Stimulated activated CD4-positive, alpha-beta T cell treated with anti-CD3 and anti-CD28 coated beads, Interleukin-4, amount 100 ng/mL, for 1 hour (primary cell): ENCODE measurements at regions not wholly inside any gene's neighbourhood (a gene's known extent, or its start where the extent isn't known, plus 50 kb on each side); places are given as distances from the start of the nearest gene placed in this dataset.

Experiments
- DNase-seq: peaks from one replicate; pipeline ENCODE4 v3.0.0-alpha.2; 2020

GRCh38 chr5:163963881-163964280 is 458.5 kb downstream of the MAT2B start:
- DNase-seq = no peak

- no peak for DNase-seq
Observed at GRCh38 chr5:163964671-163965070, 459.3 kb downstream of the MAT2B start.

- no peak for DNase-seq
Observed at GRCh38 chr5:163967268-163967667, 461.8 kb downstream of the MAT2B start.

DNA sequence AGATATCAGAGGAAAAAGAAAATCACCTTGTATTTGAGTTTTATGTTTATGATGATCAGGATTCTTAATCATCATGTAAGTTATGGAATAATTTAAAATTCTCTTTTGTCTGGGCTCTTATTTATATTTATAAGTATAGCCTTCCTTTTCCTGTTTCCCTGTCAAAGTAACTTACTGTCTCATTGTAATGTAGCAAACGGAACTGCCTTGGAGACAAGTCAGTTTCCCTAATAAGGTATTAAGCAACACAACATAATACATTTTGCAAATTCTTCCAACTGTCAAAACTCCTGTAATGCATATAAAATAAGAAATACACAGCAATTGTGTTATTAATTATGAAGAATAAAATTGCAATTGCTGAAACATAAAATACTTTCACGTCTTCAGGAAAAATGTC is 463.2 kb downstream of the MAT2B start:
- no peak for DNase-seq

DNA sequence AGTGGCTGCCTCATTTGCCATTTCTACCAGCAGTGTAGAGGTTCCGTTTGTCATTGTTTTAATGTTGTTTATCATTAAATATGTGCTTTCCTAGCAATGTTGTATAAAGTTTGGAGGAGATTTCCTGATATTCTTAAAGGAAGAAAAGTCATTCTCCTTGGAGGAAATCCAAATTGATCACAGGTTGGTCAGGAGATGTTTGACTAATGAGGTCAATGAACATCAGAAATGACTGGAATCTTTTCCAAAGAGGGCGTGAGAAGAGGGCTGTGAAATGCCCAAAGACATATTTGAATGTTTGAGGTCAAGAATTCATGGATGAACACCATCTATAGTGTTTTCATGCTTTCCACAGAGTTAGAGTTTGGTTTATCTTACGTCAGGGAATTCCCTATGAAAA is 471.3 kb downstream of the MAT2B start:
- no peak for DNase-seq

DNA sequence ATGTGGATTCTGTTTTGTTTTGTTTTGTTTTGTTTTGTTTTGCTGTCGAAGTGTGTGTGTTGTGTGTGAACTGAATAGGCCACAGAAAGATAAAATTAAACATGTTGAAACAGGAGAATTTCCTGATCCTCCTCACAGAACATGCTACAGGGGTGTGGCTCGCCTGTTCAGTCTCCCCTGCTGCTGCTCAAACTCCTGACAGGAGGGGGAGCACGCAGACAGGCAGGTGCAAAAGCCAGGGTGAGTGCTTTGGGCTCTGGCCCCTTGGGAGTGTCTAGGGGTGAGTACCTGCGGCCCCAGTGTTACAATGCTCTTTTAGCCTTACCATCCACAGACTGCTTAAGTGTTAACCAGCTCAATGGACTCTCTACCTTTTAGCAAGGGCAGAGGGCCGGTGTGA is 473.5 kb downstream of the MAT2B start:
- no peak for DNase-seq

- DNase-seq = no peak
Observed at GRCh38 chr5:163988566-163988965, 483.1 kb downstream of the MAT2B start.

- no peak for DNase-seq
Observed at GRCh38 chr5:163993126-163993525, 487.7 kb downstream of the MAT2B start.

DNA sequence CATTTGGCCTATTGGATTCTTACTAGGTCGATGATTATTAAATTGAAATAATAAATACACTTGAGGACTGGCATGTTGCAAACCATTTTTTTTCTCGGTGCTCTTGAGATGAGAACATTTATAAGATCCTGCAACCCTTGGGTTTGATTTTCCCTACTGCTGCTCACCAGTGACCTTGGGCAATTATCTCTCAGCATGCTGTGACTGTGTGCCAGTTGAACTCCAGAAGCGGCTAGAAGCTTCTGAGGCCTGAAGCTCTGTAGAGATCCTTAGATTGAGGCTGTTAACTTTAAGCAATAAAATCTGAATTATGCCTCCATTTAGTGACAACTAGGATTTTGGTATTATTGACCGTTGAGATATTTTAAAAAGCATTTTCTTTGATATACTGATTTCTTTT is 489.8 kb downstream of the MAT2B start:
- DNase-seq = no peak

- no peak for DNase-seq
Observed at GRCh38 chr5:163997965-163998364, 492.5 kb downstream of the MAT2B start.

- no peak for DNase-seq
Observed at GRCh38 chr5:164000241-164000640, 494.8 kb downstream of the MAT2B start.

GRCh38 chr5:164000819-164001218 is 495.4 kb downstream of the MAT2B start:
- no peak for DNase-seq

DNA sequence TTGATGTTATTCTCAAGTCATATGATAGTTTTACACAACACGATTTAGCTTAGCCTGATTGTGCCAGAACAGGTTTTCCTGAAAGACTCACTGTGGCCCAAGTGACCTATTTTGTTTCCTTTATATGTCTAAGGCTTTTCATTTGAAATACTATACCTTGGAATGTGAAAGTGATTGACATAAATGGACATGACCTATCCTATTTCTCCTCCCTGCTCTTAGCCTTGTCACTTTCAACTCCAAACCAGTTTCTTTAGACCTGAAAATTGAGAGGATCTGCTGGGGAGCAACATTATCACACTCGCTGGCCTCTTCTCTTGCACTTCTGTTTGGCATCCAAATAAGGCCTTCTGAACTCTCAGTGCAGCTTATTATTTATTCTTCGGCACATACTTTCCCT is 496.8 kb downstream of the MAT2B start:
- no peak for DNase-seq

DNA sequence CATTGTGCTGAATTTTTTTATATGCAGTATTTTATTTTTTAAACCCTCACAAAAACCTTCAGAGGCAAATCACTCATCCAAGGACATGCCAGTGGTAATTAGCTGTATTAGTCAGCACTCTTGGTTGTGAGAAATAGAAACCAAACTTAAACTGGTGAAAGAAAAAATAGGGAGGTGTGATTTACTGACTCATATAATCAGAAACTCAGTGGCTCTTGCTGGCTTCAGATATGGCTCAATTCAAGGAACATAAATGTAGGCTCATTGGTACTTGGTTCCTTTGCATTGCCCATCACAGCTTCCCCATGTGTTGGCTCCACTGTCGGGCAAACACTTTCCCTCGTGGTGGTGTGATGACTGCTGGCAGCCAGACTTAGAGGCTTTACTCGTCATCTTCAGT is 497.2 kb downstream of the MAT2B start:
- no peak for DNase-seq

DNA sequence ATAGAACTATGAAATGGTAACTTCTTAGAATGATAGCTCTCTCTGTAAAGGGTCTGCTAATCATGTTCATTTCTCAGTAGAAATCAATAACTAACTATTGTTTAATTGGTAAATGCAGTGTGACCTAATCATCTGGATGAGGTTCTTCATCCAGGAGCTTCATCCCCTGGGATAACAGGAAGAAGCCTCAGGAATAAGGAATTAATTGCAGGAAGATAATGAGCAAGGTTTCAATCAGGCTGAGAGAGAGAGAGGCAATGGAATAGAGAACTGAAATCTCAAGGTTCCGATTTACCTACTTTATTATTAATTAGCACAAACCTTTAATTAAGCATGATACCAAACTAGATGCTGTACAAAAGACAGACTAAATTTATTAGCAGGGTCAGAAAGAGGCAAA is 499.7 kb downstream of the MAT2B start:
- no peak for DNase-seq

DNA sequence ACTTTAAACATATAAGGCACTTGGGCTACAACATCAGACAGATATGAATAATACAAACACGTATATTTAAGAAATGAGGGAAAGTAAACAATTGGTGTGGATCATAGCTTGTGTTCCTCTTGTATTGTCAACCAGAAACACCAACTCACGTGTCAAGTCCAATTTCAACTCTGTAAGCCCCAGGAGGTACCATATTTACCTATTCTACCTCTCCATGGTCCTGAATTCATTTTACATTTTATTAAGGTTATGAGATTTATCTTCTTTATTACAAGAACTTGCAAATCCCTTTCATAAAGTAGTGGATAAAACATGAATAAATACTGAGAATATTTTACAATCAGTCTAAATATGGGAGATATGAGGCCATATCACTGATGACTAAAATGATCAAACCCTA is 501.6 kb downstream of the MAT2B start:
- no peak for DNase-seq

GRCh38 chr5:164009621-164010020 is 504.2 kb downstream of the MAT2B start:
- DNase-seq = no peak

GRCh38 chr5:164010900-164011299 is 505.5 kb downstream of the MAT2B start:
- DNase-seq = no peak

GRCh38 chr5:164012371-164012770 is 507.0 kb downstream of the MAT2B start:
- DNase-seq = no peak

- no peak for DNase-seq
Observed at GRCh38 chr5:164013077-164013670, 507.8 kb downstream of the MAT2B start.

- DNase-seq = no peak
Observed at GRCh38 chr5:164020116-164020515, 514.7 kb downstream of the MAT2B start.

DNA sequence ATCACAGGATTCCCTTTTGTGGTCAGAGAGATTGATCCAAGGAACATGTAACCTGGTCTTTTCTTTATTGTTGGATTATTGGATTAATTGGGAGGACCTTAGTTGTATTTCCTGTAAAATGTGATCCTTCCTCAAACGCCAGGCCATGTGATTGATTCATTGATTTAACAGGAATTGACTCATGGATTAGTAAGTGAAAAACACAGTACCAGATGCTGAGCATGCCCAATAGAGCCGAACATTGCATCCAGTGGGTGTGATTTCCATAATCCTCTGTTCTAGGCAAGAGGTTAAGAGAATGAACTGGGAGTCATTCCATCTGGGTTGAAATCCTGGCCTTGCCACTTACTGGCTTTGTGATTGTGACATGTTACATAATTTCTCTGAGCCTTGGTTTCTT is 522.3 kb downstream of the MAT2B start:
- no peak for DNase-seq

DNA sequence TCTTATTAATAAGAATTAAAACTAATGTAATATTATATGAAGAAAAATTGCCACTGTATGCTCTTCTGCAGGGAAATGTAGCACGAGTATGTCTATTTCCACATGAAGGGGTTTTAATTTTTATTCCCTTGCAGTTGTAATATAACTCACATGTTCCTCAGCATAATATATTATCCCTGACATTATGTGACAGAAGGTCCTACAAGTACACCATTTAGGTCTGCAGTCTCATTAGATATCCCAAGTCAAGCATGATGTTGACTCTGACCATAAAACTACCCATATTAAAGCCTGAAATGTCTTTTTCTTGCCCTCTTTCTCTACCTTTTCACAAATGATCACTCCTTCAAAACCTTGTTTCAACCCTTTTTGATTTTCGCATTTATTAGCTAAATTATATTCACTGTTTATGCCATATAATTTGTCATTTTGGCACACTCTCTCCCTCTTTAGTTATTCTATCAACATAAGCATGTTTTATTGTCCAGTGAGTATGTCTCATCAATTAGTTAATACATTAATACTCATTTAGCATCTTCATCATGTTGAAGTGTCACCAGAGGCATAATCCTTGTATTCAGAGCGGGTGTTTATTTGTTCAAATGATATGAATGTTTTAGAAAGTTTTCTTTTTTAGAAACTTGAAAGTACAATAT is 532.8 kb downstream of the MAT2B start:
- no peak for DNase-seq

DNA sequence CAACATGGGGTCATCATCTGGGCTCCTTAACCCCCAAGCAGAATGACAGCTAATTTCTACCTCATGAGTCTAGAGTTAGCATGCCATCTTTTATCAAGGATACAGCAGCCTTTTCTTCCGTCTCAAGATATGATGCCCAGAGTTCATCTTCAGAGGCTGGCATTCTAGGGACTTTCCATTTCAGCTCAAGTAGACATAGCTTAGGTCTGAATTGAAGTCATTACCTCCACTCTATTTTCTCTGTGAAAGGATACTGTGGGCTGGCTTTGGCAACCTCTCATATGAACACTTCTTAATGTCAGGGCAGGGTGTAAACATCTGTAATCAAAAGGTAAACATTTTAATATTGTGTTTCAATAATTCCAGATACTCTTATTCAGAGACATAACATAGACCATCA is 535.7 kb downstream of the MAT2B start:
- no peak for DNase-seq

GRCh38 chr5:164048359-164048926 is 543.0 kb downstream of the MAT2B start:
- no peak for DNase-seq
